GM18907 (cell line): ENCODE measurements at regions not wholly inside any gene's neighbourhood (a gene's known extent, or its start where the extent isn't known, plus 50 kb on each side); places are given as distances from the start of the nearest gene placed in this dataset.

Source experiments
- ATAC-seq: cut with Tn5 transposase; IDR thresholded peaks from one replicate; pipeline ENCODE4 v1.9.1; 2021; ENCODE audit warnings: mild to moderate bottlenecking, moderate library complexity; ENCODE audit not compliant: unreplicated experiment

DNA sequence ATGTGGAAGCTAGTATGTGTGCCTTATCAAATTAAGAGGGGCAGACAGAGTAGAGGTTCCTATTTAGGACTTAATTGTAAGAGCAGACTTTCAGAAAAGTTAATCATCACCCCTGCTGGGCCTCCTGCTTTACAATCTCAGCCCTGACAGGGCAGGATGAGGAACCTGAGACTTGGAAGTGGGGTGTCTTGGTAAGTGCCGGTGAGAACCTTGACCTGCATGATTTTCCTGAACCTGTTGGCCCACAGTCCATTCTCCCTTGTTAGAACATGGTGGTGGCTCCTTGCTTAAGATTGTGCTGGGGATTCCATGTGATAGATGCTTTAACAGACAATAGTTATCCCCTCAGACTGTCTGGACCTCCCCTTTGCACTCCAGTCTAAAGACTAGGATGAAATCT is 141.7 kb upstream of the TMEM72 start:
- ATAC-seq = no peak

DNA sequence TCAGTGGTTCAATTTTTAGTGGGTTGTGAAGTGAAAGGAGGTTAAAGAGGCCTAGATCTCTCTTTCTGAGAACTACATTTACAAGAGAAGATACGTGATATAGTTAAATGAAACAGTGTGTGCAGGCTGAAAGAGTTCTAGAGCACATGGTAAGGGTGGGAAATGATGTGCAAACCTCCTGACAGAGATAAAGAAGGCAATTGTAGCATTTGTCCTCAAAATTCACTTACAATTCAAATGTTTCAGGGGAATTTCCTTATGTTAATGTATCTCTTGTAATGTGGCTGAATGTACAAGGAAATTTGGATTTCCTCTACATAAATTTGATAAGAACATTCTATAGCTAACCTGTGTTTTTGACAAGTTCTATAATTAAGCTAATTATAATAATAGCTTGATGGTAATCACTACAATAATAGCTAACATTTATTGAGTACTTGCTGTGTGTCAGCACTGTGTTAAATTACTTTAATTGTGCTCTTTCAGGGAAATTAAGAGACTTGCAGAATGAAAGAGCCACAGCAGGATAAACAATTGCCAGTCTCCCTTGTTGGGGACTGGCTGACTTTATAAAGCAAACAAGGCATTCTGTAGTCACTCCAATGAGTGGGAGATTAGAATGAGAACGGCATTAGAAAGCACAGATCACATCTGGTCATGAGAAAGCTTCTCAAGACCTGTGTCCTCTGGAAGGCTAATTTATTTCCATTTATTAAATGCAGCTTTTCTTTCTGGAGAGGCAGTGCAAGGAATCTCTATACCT is 139.7 kb upstream of the TMEM72 start:
- ATAC-seq = no peak

DNA sequence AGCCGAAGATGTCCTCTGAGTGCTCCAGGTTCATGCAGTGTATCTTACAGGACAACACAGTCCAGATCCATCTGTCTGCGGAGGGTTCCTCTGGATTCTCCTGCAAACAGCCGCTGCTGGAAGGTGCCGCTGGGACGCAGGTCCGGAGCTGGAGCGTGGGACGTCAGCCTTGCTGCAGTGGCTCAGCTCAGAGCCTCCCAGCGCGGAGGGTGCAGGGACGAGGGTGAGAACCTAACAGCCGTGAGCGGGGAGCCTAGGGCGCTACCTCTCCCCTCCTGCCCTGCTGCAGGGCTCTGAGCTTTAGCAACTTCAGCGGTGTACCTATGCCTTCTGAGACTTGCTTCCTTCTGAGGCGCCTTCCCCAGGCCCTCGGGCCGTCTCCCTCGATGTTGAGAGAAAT is 137.6 kb upstream of the TMEM72 start:
- no peak for ATAC-seq

DNA sequence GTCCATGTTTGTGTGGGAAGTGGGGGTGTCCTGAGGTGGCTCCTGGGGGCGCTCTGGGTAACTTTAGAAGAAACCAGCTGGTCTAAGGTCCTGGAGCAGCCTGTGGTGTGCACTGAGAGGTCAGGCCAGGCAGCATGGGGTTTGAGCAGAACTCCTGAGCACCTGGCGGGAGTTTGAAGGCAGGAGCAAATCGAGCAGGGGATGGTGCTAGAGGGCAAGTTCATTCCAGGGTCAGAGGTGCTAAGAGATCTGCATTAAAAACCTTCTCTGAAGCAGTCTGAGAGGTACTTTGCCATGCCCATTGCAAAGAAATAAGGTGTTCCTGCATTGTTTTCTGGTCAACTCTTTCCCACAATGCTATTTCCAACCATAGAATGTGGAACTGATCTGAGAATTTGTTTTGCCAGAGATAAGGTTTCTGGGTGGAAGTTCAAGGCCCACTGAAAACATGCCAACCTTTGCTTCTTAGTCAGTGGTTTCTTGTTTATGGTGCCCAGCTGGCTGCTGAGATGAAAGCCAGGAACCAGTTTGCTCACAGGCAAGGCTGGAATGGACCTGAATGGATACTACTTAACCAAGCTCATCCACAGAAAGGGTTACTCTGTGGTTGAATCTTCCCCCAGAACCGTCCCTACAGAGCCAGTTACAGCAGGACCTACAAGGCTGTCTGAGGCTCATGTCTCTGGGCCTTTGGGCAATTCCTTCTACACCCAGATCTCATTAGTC is 136.3 kb upstream of the TMEM72 start:
- ATAC-seq = no peak

DNA sequence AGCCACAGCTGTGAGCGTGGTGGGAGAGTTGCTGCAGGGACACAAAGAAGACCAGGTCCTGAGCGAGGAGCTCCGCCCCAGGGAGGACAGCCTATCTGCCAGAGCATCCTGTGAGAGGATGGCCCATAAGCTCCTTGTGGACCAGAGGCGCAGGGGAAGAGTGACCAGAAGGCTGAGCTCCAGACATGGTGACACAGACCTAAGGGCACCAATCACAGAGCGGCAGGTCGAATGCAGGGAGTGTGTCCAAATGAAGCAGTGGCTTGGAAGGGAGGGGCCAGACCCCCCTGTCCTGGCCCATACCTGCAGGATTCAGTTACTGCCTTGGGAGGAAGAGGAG is 135.8 kb upstream of the TMEM72 start:
- no peak for ATAC-seq

DNA sequence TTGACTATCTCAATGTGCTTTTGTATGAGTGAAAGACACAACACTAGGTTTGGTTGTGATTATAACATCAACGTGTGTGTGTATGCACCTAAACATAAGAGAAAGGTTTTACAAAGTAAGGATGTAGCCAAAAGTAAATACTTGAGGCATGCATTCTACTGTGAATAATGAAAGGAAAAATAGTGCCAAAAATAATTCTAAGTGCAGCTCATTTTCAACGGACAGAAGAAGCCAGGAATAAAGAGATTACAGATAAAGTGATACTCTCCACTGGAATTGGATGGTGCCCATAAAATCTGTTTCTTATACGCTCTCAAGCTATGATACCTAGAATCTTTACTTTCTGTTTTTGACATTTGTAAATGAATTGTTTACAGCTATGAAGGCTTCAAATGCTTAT is 135.0 kb upstream of the TMEM72 start:
- no peak for ATAC-seq

DNA sequence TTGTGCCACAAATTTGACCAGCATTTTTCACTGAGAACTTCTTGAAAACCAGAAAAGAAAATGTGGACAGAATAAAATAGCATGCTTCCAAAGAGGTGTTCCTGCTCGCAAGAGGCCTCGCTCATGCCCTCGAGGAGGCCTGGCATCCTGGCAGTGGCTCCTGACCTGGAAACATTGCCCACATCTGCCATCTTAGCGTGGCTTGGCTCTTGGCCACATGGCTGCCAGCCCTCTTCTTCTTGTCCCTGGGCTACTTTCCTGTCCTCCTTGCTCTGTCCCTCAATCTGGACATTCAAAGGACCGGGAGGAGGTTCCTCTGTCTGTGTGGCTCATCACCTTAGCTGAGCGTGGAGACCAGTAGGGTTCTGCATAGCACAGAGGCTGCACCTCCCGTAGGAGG is 131.6 kb upstream of the TMEM72 start:
- ATAC-seq = no peak

DNA sequence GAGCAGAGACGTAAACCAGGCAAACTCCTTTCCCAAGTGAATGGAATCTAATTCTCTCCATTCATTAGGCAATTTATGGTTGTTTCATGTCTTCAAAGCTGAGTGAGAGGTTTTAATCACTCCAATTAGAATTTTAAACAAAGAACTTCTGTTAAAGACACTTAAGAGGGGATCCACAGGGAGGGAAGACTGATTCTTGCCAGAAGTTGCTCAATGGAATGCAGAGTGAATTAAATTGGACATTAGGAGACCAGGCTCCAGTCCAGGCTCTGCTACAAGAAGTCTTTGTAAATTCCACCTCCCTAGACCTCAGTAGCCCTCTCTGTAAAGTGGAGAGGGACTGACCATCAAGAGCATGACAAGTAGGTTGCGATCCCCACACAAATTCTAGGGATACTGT is 130.7 kb upstream of the TMEM72 start:
- no peak for ATAC-seq

DNA sequence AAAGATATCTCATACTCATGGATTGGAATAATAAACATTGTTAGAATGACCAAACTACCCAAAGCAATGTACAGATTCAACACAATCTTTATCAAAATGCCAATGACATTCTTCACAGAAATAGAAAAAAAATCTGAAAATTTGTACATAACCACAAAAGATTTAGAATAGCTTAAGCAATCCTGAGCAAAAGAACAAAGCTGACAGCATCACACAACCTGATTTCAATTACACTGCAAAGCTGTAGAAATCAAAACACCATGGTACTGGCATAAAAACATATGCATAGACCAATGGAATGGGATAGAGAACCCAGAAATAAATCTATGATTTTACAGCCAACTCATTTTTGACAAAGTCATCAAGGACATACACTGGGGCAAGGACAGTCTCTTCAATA is 130.0 kb upstream of the TMEM72 start:
- ATAC-seq = no peak

DNA sequence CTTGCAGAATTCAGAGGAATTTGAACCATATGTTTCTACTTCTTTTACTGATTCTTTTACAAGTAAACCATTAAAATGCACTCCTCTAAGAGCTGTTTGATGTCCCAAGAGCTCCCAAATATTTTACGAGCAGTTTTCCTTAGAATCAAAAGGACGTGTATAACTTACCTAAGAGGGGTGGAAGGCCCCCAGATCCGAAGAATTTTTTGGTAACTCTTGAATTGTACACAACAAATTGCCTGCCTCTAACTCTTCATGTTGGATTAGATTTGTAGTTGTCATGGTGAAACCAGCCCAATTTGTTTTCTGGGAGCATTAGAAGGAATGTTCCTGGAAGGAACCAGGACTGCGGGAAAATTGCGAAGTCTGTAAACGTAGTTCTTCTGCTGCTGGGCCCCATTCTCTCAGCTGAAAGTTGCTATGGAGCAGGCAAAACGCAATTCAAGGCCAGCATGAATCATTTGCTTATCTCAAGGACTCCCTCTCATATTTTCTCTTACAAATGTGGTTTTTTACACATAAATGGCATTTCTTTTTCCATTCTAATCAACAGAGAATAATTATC is 124.8 kb upstream of the TMEM72 start:
- no peak for ATAC-seq

DNA sequence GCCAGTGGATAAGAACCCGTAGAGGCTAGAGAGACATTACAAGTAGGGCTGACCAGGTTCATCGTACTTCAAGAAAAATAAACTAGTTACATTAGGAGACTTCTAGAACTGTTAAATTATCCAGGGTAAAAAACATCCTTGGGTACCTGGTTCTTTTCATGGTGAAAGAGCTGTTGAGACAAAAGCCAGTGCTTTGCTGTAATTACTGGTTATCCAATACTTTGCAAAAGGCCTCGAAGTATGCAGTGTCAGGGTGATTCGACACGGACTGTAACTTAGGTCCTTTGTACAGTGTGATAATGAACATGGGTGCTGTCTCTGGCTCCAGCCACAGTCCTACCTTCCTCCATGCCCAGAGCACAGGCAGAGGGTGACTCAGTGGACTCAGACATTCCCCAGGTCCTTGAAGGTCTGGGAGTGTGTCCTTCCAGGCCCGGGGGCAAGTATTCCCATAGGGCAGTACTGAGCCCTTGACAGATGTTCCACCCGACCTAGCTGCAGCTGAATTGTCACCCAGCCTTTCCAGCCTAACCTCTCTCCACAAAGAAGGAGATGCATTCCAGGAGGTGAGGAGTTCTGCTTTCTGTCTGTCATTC is 123.6 kb upstream of the TMEM72 start:
- ATAC-seq = no peak

DNA sequence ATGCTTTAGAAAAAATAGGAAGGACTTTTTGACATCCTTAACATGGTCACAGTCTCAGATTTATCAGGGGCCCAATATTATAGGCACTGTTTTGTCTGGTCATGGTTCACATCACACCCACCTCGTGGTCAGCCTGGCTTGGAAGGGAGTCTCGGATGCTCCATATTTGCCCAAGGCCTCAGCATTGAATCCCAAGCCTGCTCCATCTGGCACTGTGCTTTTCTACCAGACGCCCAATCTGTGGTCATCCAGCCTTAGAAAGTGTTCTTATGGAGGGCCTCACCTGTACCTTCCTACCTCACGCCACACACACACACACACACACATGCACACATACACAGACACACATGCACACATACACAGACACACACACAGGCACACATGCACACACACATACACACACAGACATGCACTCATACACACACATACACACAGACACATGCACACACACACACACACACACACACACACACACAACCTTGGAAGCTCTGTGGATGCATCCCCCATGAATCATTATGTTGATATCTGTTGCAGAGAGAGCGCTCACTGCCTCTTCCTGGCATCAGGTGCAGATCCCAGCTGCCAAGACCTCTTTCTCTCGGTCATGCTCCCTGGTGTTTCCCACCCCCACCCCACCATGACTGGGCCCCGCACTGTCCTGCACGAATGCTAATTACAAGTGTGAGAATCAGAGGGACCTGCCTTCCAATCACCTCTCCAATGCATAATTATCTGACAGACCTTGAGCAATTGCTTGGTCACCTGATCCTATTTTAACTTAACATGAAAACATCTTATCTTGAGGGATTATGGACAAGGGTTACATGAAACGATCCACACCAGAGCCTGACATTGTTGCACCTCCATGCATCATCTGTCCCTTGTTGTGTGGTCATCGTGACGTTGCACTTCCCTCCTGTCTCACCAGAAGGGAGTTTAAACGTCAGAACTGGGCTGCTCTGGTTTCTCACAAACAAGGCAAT is 122.7 kb upstream of the TMEM72 start:
- ATAC-seq = no peak

DNA sequence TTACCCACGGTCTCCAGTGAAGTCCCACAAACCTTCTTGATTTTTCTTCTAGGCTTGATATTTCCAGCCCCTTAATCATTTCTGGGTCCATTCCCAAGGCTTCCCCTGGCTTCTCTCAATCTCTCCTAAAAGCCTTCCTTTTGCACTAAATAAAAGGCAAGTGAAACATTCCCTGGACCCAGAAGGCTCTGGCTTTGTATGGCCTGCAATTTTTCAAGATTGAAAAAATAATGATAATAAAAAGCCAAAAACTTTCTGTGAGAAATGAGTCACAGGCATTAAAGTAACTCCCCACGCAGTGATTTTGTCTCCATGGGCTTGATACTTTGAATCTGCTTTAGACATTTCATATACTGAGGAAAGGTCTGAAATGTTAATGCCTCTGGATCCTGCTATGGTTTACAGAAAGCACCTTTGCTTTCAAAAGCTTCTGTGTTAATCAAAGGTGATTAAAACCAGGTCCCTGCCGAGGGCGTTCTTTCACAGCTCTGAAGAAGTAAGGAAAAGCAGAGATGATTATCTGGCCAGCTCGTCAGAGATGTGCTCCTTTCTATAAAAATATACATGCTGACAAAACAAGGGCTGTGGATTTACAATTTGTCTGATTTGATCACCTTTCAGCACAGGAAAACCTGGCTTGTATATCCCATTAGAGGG is 118.9 kb upstream of the TMEM72 start:
- no peak for ATAC-seq

DNA sequence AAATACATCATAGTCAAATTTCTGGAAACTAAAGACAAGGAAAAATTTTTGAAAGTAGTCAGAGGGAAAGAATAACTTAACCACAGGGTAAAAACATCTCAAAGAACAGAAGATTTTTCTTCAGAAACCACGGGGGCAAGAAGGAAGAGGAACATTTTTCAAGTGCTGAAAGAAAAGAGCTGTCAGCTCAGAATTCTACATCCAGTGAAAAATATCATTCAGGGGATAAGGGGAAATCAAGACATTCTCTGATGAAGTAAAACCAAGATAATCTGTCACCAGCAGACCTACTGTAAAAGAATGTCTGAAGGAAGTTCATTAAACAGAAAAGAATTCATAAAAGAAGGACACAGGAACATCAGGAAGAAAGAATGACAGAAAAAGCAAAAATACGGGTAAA is 111.2 kb upstream of the TMEM72 start:
- ATAC-seq = no peak

DNA sequence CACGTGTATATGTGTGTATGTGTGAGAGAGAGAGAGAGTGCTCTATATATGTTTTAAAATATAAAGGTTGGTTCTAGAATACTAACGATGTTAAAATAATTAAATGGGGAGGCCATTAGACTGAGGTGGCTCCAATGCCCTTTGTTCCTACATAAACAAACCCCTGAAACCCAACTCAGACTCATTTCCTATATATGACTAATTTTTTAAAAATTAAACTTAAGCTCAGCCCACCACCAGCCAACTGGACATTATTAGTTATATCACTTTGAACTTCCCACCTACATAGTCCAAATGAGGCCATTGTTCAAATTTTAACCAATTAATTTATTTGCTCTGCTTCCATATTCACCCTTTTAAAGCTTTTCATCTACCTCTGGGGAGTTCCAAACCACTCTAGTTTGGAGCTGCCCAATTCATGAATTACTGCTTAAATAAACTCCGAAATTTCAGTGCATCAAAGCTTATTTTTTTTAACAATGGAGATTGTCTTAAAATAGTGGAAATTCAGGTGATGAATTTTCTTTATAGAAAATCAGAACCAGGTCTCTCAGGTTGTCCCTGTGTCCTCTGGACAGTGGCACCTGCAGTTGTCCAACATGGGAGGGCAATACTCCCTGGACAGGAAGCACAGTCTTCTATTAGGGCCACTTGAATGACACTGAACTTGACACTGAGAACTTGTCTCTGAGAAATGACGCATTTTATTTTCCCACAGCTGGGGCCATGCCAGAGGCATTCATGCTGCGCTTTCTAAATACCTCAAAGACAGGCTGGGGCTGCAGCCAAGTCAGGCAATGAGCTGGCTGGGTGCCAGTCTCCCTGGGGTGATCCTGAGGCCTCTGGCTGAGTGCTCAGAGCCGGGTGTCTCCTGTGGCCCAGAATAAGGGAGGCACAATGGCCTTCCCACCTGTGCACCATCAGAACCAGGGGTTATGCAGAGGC is 109.5 kb upstream of the TMEM72 start:
- ATAC-seq = no peak

DNA sequence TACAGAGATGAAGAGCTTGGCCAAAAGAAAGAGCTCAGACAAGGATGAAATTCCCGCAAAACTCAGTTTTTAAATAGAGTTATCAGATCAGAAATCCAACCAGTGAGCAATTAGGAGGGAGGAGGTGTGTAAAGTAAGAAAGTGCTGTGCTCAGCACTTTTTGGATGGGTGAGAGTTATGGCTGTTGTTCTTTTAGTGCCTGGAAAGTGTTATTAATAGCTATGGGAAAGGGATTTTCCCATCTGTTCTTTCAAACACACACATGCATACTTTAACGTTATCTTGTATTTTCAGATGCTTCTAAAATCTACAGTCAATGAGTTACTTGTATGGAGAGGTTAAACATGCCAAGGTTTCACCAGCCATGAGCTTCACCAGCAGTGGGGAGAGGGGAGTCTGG is 107.3 kb upstream of the TMEM72 start:
- ATAC-seq = no peak

DNA sequence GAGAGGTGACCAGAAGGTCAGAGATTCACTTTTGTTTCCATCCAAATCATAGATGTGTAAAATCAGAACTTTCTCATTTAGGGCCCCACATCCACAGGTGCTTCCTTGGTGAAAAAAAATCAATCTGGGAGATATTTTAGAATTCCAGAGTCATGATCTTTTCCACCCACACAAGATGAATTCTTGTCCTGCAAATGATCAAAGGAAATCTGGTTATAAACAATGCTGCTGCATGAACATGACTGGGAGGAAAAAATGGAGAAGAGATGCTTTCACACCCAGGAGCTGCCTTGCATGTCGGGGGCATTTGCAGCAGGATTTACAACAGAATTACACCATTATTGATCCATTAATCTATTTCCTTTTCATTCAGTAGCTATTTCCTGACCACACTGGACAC is 106.5 kb upstream of the TMEM72 start:
- no peak for ATAC-seq

DNA sequence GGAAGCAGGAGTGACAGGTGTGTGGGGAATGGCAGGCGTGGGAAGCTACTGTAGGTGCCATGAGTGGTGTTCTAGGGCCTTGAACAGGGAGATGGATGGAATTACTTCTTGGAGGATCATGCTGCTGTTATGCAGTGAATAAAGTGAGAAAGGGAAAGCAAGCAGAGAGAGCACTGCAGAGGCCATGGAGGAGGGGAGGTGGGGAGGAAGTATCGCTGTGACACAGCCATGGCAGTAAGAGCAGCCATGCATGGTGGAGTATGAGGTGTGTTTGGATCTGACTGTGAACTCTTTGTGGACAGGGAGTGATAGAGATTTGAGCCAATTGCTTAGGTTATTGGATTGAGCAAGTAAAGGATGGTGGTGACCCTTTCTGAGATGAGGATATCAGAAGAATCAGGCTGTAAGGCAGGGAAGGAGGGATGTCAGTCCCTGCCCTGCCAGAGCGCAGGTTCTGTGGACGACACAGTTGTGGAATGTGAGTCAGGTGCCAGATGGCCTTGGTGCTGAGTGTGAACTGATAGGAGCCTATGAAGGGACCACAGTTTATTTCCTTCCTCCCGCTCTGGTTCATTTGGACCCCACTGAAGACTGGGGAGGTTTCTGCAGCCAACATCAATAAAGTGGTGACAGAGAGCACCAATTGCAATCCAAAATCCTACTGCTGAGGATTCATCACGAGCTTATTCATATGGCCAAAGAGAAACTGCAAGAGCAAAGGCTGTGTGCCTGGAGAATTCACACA is 105.5 kb upstream of the TMEM72 start:
- ATAC-seq = no peak

DNA sequence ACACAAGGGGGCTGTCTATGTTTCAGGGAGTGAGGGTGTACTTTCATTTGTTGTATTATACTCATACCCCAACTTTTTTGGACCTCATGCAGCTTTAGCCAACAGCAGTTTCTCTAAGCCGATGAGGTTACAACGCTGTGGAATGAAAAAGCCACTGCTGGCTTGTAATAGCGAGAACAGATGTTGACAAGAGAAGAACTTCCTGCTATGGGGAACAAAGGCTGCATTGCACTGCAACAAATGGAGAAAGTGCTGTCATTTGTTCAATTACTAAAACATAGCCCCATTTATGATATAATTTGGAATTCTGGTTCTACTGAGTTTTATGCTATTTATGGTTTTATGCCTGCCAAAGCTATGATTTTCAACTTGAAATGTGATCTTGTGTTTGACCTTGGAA is 104.2 kb upstream of the TMEM72 start:
- ATAC-seq = no peak
